ENCODE measurements at regions not wholly inside any gene's neighbourhood (a gene's known extent, or its start where the extent isn't known, plus 50 kb on each side); places are given as distances from the start of the nearest gene placed in this dataset.

DNA sequence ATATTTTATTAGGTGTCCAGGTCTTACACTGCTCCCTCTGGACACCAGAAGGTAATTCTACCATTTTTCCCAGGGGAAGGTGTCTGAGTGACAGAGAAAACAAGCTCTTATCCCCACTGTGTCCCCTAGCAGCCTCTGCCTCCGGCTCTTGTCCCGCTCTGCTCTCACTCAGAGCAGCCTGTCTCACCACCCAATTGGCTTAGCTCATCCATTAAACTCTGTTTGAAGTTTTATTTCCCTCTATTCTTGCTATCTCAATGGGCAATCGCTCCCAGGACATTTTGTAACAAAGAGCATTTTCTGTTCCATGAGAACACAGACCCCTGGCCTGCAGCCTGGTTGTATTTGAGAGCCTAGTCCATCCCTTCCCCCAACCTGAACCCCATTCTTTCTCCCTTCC, 90.6 kb upstream of the LDAH start:
- DNase-seq (ENCODE audit: low spot score): no peak

GRCh38 chr2:20900052-20900636, 77.2 kb upstream of the LDAH start:
- DNase-seq (ENCODE audit: low spot score): no peak

DNA sequence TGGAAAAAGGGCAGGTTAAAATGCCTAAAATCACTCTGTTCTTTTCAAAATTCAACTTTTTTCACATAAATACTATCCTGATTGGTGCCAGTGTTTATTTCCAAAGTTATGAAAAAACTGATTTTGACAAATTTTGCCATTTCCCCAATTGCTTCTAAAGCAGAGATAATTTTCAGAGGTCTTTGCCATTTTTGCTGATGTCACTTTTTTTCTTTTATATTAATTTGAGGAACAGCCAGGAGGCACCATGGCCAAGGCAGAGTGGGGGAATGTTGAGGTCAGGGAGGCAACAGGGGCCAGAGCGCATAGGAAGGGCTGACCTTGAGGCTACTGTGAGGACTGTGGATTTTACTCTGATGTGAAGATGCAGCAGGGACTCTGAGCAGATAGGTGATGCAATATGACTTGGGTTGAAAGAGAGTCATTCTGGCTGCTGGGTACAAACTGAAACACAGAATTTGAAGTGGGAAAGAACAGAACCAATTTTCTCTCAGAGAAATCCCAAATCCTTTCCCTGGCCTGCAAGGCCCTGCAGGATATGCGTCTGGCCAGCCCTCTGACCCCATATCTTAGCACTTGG, 75.1 kb upstream of the LDAH start:
- no peak for DNase-seq (ENCODE audit: low spot score)

DNA sequence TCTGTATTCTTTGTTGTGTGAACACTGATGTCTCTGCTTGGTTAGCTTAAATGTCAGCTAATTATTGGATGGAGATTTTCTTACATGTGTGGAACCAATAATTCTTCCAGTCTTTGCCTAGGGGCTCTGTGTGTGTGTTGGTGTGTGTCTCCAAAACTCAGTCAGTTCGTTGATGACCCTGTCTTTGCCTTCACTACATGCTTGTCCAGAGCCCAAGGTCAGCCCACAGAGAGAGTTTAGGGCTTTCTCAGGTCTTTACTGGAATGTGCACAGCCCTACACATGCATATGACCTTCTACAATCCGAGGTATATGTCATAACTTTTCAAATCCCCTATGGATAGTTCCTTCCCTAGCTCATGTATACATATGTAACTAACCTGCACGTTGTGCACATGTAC, 74.1 kb upstream of the LDAH start:
- no peak for DNase-seq (ENCODE audit: low spot score)

DNA sequence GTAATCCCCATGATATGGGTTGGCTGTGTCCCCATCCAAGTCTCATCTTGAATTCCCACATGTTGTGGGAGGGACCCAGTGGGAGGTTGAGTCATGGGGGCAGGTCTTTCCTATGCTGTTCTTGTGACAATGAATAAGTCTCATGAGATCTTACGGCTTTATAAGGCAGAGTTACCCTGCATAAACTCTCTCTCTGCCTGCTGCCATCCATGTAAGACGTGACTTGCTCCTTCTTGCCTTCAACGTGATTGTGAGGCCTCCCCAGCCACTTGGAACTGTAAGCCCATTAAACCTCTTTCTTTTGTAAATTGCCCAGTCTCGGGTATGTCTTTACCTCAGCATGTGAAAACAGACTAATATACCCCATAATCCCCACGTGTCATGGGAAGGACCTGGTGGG, 61.9 kb upstream of the LDAH start:
- DNase-seq (ENCODE audit: low spot score): no peak

DNA sequence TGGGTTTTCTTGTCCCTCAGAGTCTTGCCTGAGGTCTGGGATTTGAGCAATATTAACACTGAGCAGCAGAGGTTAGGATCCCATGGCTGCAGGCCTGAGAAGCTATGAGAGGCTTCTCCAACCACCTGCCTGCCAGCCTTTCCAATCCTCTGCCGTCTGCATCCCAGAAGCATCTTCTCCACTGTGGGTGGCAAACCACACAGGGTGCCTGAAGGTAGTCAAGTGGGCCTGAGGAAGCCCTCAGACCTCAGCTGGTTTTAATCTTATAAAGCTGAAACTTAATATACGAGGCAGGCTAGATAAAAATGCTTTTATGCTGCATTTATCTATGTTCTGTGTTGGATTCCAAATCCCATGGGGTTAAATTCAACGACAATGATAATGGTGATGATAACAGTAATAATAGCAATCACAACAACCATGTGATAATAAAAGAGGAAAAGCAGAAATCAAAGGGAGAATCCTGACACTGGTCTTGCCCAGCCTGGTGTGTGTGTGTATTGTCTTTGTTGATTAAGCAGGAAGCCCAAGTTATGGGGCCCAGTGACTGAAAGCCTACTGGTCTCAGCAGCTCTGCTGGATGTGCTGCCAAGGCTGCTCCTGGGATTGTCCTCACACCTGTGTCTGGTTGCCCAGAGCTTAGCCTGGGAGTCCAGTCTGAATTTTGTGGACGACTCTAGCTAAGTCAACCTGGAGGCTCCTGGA, 59.7 kb upstream of the LDAH start:
- no peak for DNase-seq (ENCODE audit: low spot score)

DNA sequence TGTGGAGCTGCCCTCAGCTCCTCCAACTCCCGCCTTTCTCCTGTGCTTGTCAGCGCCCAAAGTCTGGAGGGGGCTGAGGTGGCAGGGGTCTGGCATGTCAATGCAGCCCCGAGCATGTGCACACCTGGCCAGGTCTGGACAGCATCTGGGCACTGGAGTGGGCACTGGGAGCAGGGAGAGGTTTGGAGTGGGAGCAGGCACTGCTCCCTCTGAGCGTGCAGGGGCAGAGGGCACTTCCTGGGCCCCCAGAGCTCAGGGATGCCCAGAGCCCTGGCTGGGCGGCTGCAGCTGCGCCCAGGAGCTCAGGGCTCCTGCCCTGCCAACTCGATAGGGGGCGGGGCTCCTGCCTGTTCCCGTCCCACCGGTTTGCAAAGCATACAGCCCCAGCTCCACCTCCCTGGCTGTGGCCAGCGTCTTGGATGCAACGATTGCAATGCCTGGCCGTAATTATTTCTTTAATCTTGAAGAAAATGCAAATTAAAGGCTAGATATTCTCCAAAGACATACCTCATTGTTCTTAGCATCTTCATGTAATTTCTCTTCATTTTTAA, 57.4 kb upstream of the LDAH start:
- DNase-seq (ENCODE audit: low spot score): no peak

GRCh38 chr2:20879221-20879620, 56.3 kb upstream of the LDAH start:
- no peak for DNase-seq (ENCODE audit: low spot score)

- DNase-seq (ENCODE audit: low spot score): no peak
Observed at GRCh38 chr2:20877960-20878359, 55.1 kb upstream of the LDAH start.
